ENCODE measurements at regions not wholly inside any gene's neighbourhood (a gene's known extent, or its start where the extent isn't known, plus 50 kb on each side); places are given as distances from the start of the nearest gene placed in this dataset.

DNA sequence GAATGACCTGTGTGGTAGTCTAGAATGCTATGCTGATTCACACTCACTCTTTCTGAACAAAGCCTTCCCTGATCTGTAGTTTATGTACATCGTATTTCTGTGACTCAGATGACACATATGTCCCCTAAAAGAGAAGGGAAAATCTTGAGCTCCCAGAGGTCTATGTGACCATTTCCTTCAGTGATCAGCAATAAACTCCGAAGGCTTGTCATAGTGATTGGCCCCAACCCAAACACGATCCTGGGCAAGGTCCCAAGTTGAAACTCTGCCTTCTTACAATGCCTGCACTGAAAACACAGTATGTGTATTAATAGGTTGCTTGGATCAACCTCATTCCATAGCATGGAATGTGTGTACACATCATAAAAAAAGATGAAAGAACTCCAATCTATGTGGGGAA lies 685.8 kb downstream of the MAT2B start:
- TF ChIP-seq CTCF (IDR thresholded peaks at IDR 0.05; ENCODE audit: extremely low read depth in 1 of 2, insufficient read depth in 1 of 2, low read depth in 1 of 2, low read length in 2 of 2) (no peak), POLR2A (IDR thresholded peaks at IDR 0.05; ENCODE audit: low read depth, low read length) (no peak), POLR2AphosphoS5 (IDR thresholded peaks at IDR 0.05; ENCODE audit: insufficient read depth, low read depth, low read length) (no peak)

Data from endothelial cell of umbilical vein (primary cell).